Endodermal cell (in vitro differentiated cells): ENCODE measurements at regions not wholly inside any gene's neighbourhood (a gene's known extent, or its start where the extent isn't known, plus 50 kb on each side); places are given as distances from the start of the nearest gene placed in this dataset.

Experiments used
- DNase-seq: peaks from one replicate; pipeline ENCODE4 v3.0.0-alpha.2; 2017
- H3K27ac ChIP-seq: 2 replicates; pipeline ENCODE4 v1.5.1; 2013; ENCODE audit warnings: mild to moderate bottlenecking, low read depth, low read length, moderate library complexity
- H3K27me3 ChIP-seq: 2 replicates; pipeline ENCODE4 v1.6.1; 2013; ENCODE audit warnings: mild to moderate bottlenecking, low read length, moderate library complexity; ENCODE audit not compliant: insufficient read depth, control insufficient read depth, poor library complexity, severe bottlenecking
- H3K36me3 ChIP-seq: 2 replicates; pipeline ENCODE4 v1.7.0; 2013; ENCODE audit warnings: mild to moderate bottlenecking, low read length, moderate library complexity; ENCODE audit not compliant: control insufficient read depth, insufficient read depth
- H3K4me1 ChIP-seq: one replicate; pipeline ENCODE4 v1.7.0; 2013; ENCODE audit warnings: low read length; ENCODE audit not compliant: control insufficient read depth, insufficient read depth
- H3K4me3 ChIP-seq: 2 replicates; pipeline ENCODE4 v1.5.1; 2013; ENCODE audit warnings: mild to moderate bottlenecking, low read length, moderate library complexity
- H3K9ac ChIP-seq: 2 replicates; pipeline ENCODE4 v1.6.1; 2013; ENCODE audit warnings: mild to moderate bottlenecking, low read length, moderate library complexity; ENCODE audit not compliant: poor library complexity, severe bottlenecking; ENCODE audit errors: extremely low read depth
- H3K9me3 ChIP-seq: 2 replicates; pipeline ENCODE4 v1.6.1; 2013; ENCODE audit warnings: mild to moderate bottlenecking, low read length, moderate library complexity; ENCODE audit not compliant: control insufficient read depth
- H3K27ac Mint-ChIP-seq: 2 replicates; pipeline ENCODE4 v1.8.0; 2020; ENCODE audit warnings: mixed read lengths
- H3K27me3 Mint-ChIP-seq: 2 replicates; pipeline ENCODE4 v1.8.0; 2021; ENCODE audit warnings: mild to moderate bottlenecking, mixed read lengths; ENCODE audit not compliant: insufficient read depth
- H3K36me3 Mint-ChIP-seq: 2 replicates; pipeline ENCODE4 v1.8.0; 2020; ENCODE audit warnings: low read depth, mixed read lengths
- H3K4me1 Mint-ChIP-seq: 2 replicates; pipeline ENCODE4 v1.8.0; 2020; ENCODE audit warnings: mixed read lengths
- H3K4me3 Mint-ChIP-seq: 2 replicates; pipeline ENCODE4 v1.8.0; 2020; ENCODE audit warnings: mild to moderate bottlenecking, moderate library complexity, mixed read lengths
- H3K9me3 Mint-ChIP-seq: 2 replicates; pipeline ENCODE4 v1.8.0; 2020; ENCODE audit warnings: mild to moderate bottlenecking, mixed read lengths
- WGBS, 2 experiments: methylation state at CpG; one replicate each; pipeline versions ENCODE4 v1.1.5 to v1.1.7; 2013; ENCODE audit warnings: missing lambda C conversion rate in 2 of 2, mixed read lengths in 1 of 2; ENCODE audit not compliant: insufficient coverage in 1 of 2, insufficient read length in 1 of 2; 5-methylcytosine and 5-hydroxymethylcytosine counted together
- TF ChIP-seq, protein P1 (sequence below): fragments of 200-600 bp; sonication (generic); conservative IDR thresholded peaks from 2 replicates; pipeline ENCODE4 v1.5.0; 2021; ENCODE audit warnings: antibody characterized with exemption, mild to moderate bottlenecking

- no peaks in the 10 kb centered on the region for H3K36me3 Mint-ChIP-seq
- WGBS, 2 experiments = 86% methylated on average over 1 of the region's 1 CpG; no CpG with 5 or more reads in 1 of the 2 experiments
- no peaks in the 10 kb centered on the region for H3K27me3 Mint-ChIP-seq
- Histone ChIP-seq H3K9ac (no peak overlapping the region), H3K4me3 (no peak overlapping the region), H3K27ac (no peak overlapping the region), H3K9me3 (no peaks in the 10 kb centered on the region), H3K4me1 (no peaks in the 10 kb centered on the region), H3K27me3 (no peaks in the 10 kb centered on the region), H3K36me3 (no peaks in the 10 kb centered on the region)
- H3K4me3 Mint-ChIP-seq = no peak overlapping the region
- DNase-seq = no peak
- no peak overlapping the region for H3K27ac Mint-ChIP-seq
- no peaks in the 10 kb centered on the region for H3K9me3 Mint-ChIP-seq
- H3K4me1 Mint-ChIP-seq = peaks cover 2% of the 10 kb centered on the region
- TF ChIP-seq, protein P1, sequence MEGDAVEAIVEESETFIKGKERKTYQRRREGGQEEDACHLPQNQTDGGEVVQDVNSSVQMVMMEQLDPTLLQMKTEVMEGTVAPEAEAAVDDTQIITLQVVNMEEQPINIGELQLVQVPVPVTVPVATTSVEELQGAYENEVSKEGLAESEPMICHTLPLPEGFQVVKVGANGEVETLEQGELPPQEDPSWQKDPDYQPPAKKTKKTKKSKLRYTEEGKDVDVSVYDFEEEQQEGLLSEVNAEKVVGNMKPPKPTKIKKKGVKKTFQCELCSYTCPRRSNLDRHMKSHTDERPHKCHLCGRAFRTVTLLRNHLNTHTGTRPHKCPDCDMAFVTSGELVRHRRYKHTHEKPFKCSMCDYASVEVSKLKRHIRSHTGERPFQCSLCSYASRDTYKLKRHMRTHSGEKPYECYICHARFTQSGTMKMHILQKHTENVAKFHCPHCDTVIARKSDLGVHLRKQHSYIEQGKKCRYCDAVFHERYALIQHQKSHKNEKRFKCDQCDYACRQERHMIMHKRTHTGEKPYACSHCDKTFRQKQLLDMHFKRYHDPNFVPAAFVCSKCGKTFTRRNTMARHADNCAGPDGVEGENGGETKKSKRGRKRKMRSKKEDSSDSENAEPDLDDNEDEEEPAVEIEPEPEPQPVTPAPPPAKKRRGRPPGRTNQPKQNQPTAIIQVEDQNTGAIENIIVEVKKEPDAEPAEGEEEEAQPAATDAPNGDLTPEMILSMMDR = no peak
These were observed 367.4 kb upstream of the FAT3 start for GRCh38 chr11:91857179-91857578.

- no peak overlapping the region for H3K27ac Mint-ChIP-seq
- no peaks in the 10 kb centered on the region for H3K9me3 Mint-ChIP-seq
- Histone ChIP-seq H3K9me3 (no peaks in the 10 kb centered on the region), H3K36me3 (no peaks in the 10 kb centered on the region), H3K4me1 (no peaks in the 10 kb centered on the region), H3K27me3 (no peaks in the 10 kb centered on the region), H3K4me3 (no peak overlapping the region), H3K27ac (no peak overlapping the region), H3K9ac (no peak overlapping the region)
- no peaks in the 10 kb centered on the region for H3K36me3 Mint-ChIP-seq
- DNase-seq = no peak
- 94% methylated on average over 1 of the region's 1 CpG; no CpG with 5 or more reads in 1 of the 2 experiments for WGBS, 2 experiments
- TF ChIP-seq, protein P1 = no peak
- no peak overlapping the region for H3K4me3 Mint-ChIP-seq
- H3K4me1 Mint-ChIP-seq = peaks cover 7% of the 10 kb centered on the region
- no peaks in the 10 kb centered on the region for H3K27me3 Mint-ChIP-seq
These were observed 369.8 kb upstream of the FAT3 start for GRCh38 chr11:91854780-91855179.

DNA sequence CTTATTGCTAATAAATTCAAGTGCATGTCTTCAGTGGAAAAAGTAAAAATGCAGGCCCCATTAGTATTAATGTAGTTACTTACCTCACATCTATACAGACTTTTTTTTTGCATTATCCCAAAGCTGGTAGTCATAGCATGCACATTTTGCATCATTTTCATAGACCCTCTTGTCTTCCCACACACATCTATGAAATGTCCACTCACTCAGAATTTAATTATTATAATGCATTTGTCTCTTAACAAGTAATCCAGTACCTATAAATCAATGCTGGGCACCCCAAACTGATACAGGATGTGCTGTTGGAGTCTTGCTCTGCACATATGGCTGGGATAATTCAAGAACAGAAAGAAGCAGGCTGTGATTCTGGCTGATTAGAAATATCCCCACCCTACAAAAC is 370.4 kb upstream of the FAT3 start:
- H3K4me3 Mint-ChIP-seq = no peak overlapping the region
- no peaks in the 10 kb centered on the region for H3K9me3 Mint-ChIP-seq
- H3K4me1 ChIP-seq = no peaks in the 10 kb centered on the region
- H3K9me3 ChIP-seq = no peaks in the 10 kb centered on the region
- no peak overlapping the region for H3K27ac Mint-ChIP-seq
- no peaks in the 10 kb centered on the region for H3K27me3 Mint-ChIP-seq
- no peaks in the 10 kb centered on the region for H3K36me3 Mint-ChIP-seq
- no peaks in the 10 kb centered on the region for H3K36me3 ChIP-seq
- DNase-seq = no peak
- H3K9ac ChIP-seq = no peak overlapping the region
- peaks cover 5% of the 10 kb centered on the region for H3K4me1 Mint-ChIP-seq
- no peak overlapping the region for H3K27ac ChIP-seq
- H3K4me3 ChIP-seq = no peak overlapping the region
- TF ChIP-seq, protein P1 = no peak
- no peaks in the 10 kb centered on the region for H3K27me3 ChIP-seq
